Nucleus accumbens (tissue), 56 donors: ENCODE measurements at regions not wholly inside any gene's neighbourhood (a gene's known extent, or its start where the extent isn't known, plus 50 kb on each side); places are given as distances from the start of the nearest gene placed in this dataset.

Source experiments
- DNase-seq, 56 donors: peaks; one replicate each; lab custom pipeline; 2025; lab: John Stamatoyannopoulos, UW

DNA sequence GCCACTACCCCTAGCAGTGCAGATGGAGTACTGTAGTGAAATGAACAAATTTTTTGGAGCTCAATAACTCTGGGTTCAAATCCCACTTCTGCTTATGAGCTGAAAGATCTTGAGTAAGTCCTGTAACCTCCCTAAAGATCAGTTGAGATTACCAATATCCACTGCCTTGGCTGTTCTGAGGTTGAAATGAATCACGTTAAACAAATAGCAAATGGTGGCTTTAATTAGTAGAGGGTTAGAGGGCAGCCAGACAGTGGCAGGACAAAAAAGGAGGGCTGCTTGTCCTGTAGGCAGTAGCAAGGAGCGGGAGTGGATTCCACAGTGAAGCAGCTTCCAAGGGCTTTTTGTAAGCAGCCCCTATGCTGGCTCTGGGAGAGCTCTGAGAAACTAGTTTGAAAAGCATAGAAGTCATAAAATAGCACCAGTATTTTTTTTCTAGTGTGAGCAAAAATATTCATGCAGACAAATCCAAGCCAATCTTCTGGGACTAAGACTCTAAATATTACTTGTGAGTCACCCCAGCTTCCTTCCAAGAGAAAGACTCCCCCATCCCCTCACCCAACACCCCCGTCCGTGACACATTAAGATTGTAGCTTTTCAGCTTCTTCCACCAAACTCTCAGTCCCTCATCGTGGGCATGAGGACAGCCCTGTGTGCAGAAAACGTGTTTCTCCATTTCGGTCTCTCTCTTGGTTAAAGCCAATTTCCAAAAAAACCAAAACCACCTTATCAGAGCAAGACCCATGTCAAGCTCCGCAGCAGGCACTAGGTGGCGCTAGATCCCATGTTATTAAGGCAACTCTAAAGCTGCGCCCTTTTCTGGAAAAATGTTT is 123.5 kb upstream of the LGALSL start:
- peak in 51 of 56 donors; percentile 9 to 86 (median 60) for DNase-seq

- peak in 1 of 56 donors; percentile 33 for DNase-seq
Measured at GRCh38 chr2:64331114-64331645, 122.8 kb upstream of the LGALSL start.

DNA sequence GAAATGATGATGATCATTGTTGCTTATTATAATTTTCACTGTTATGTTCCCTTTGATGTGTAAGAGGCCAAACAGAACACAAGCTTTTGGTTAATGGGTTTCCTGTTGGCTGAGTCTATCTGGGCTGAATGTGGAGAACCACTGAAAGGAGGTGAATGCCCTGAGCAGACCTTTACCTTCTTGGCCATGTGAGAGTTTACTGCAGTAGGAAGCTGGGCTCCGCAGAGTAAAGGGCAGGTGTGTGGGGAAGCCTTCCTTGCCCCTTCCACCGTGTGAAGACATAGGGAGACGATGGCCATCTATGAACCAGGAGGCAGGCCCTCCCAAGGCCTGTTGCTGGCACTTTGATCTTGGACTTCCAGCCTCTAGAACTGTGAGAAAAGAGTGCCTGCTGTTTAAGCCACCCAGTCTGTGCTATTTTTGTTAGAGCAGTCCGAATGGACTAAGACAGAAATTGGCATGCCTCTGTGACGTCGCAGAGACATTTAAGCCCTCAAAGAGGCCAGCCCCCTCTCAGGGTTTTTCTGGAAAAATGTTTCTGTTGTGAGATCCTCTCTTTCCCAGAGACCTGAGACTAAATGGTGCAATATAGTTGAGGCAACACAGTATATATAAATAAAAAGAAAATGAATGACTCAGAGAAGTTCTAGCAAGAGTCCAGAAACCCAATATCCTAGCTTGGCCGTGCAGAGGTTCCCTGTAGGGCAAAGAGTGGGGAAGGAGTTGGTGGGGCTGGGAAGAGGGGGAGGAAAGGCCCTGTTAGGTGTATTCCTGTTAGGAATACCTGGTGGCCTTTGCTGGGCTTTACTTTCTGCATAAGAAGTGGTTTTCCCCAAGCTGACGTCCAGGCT is 121.9 kb upstream of the LGALSL start:
- DNase-seq = no peak

GRCh38 chr2:64336171-64336570 is 117.8 kb upstream of the LGALSL start:
- DNase-seq = no peak

- DNase-seq = no peak
Measured at GRCh38 chr2:64337314-64337713, 116.6 kb upstream of the LGALSL start.

DNA sequence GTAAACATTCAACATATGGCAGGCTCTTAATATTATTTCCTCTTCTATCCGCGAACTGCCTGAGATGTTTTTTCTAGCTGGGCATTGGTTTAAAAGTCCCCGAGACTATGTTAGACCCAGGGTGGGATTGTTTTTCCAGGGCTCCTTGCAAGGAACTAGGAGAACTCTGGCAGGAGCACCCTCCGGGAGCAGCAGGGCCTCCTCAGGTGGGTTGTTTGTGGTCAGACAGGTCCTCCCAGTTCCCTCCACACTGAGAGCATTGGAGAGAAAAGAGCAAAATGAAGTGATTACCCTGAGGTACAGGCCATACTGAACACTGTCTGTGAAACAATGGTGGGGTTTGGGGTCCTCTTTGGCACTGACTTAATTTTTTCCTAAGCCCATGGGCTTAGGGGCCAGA is 115.9 kb upstream of the LGALSL start:
- DNase-seq = no peak

GRCh38 chr2:64338910-64339500 is 115.0 kb upstream of the LGALSL start:
- no peak for DNase-seq

- no peak for DNase-seq
Measured at GRCh38 chr2:64341461-64341860, 112.5 kb upstream of the LGALSL start.

GRCh38 chr2:64342195-64343099 is 111.5 kb upstream of the LGALSL start:
- no peak for DNase-seq

DNA sequence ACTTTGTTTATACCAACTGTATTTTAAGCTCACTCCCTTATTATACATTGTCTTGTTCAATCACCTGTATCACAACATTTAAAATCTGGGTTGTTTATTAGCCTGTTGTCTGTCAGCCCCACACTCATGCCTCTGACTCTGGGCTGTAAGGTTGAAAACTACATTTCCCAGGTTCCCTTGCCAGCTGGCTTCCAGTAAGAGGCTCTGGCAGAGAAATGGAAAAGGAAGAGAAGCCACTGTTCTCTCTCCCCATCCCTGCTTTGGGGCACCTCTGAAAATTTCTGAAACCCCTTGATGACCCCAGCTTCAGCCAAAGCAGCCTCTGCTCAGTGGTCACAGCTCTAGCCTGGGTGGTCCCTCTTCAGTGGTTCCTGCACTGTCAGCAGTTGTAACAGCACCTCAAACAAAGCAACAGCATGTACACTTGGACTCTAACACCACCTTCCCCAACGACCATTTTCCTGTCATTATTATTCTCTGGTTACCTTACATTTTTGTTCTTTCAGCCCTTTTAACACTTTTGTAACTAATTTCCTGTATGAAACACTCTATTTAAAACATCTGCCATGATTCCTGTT is 108.9 kb upstream of the LGALSL start:
- no peak for DNase-seq

DNA sequence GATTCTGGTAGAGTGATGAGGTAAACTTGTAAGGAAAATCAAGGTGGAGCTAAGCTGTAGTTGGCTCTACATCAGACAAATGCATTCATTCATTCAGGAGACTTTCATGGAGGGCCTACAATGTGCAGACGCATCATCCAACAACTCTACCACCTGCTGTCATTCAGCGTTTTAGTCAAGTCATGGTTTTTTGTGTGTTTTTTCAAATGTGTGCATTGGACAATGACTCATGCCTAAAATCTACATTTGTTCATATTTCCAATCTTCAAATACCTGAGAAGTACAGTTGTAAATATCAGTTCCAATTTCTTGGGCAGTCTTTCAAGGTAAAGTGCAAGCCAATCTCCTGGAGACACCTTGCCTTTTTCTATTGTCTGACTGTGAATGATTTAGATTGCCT is 108.0 kb upstream of the LGALSL start:
- DNase-seq = no peak

GRCh38 chr2:64348386-64349130 is 105.4 kb upstream of the LGALSL start:
- no peak for DNase-seq

DNA sequence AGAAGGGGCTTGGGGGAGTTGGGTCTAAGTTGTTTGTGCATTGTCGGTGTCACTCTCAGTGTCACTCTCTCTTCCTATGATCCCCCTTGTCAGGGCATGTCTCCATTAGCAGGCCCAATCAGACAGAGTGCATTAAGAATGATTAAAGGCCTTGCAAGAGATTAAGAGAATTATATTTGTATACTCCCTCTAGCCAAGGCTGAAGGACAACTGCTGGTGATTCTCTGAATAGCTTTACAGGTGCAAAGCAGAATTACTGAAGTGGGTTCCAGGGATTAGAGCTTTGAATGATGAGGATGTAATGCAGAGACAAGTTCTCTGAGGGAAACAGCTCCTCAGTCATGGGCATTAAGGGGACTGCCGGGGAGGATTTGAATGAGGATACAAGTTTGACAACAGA is 104.8 kb upstream of the LGALSL start:
- no peak for DNase-seq

DNA sequence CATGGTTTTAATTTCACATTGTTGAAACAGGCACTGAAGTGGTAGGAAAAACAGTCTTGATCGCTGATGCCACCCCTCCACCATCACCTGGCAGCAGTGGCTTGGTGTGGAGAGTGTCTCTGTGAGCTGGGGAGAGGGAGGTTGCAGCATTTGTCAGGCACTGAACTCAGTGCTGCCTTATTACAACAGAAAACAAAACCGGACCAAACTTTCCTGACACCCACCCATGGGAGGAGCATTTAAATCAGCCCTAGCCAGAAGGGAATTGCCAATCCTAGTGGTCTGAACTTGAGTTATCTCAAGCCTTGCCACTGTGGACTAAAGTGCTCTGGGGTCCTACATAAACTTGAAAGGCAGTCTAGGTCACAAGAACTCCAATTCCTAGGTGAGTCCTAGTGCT is 103.0 kb upstream of the LGALSL start:
- no peak for DNase-seq

DNA sequence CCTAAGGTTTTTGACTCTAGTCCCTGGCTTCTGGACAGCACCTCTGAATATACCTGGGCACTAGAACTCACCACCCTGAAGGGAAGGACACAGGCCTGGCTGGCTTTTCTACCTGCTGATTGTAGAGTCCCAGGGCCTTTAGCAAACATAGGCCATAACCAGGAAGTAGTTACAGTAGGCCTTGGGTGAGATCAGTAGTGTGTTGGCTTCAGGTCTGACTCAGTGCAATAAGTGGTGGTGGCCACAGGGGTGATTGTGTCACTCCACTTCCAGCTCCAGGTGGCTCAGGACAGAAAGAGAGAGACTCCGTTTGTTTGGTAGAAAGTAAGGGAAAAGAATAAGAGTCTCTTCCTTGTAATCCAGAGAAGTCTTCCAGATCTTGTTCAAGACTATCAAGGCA is 101.7 kb upstream of the LGALSL start:
- no peak for DNase-seq

DNA sequence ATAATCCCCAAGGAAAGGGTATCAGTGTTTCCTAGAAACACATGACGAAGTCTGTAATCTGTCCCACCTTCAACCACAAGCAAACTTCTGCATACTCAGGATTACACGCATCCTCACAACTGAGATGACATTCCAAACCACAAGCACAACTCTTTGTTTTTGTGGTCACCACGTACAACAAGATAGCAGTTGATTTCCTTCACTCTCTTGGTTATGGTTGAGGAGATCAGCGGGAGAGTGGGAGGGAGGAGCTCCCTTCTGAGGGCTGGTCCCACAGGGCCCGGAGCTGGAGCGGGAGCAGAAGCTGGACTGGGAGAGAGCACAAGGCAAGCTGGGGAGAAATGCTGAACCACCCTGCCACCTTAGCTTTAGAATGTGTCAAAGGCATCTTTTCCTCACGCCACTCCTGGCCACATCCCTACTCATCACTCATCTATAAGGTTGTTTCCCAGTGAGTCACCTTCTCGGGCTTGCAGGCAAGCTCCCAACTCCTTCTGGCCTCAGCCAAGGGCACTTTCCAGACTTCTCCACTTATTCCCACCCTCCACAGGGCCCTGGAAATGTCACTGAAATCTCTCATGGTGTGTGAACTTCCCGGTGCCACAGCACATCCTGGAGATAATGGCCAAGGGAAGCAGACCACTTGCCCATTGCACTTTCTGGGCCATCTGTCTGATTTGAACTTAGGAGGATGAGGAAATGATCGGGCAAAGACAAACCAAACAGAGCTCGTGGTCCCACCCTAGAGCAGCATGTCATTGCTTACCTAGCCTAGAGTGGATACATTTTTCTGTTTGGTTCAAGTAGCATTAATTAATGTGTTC is 98.9 kb upstream of the LGALSL start:
- DNase-seq = no peak

GRCh38 chr2:64356906-64357305 is 97.1 kb upstream of the LGALSL start:
- DNase-seq = no peak
